Loucy (cell line): ENCODE measurements at regions not wholly inside any gene's neighbourhood (a gene's known extent, or its start where the extent isn't known, plus 50 kb on each side); places are given as distances from the start of the nearest gene placed in this dataset.

Source experiments
- CTCF ChIP-seq: fragments of 200-600 bp; sonication (generic); conservative IDR thresholded peaks from 2 replicates; pipeline ENCODE4 v1.5.1; 2014; ENCODE audit warnings: mild to moderate bottlenecking, antibody characterized with exemption, low read length
- EZH2phosphoT487 ChIP-seq: fragments of 200-600 bp; IDR thresholded peaks from 2 replicates; pipeline ENCODE4 v1.6.1; 2018; ENCODE audit warnings: antibody characterized with exemption, mild to moderate bottlenecking, moderate library complexity, borderline replicate concordance

DNA sequence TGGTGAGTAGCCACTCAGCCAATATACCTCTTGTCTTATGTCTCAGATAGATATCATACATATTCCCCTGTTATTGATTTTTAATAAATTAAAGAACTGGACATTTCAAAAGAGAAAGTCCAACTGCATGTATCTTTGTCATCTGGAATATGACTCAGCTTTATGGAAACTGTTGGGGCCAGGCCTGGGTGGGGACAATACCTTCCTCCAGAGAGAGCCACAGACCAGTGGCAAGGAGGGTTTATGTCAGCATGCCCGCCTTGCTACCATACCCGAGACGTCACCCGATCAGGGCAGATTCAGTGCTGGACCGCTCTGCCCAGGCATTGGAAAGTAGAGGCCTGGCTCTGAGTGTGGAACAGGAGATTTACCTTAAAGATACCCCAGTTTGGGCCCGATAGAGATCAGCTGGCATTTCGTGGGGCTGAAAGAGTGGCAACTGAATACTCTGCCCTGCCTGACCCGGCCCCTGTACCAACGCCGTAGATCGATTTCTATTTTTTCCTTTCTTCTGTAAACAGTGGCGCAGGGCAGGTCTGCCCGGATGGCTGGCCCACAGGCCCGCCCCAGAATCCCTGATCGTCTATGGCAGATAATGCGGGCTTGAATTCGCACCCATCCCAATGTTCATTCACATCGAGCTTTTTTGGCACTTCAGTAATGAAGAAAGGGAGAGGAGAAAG lies 158.6 kb downstream of the SALL1 start:
- TF ChIP-seq CTCF (no peak), EZH2phosphoT487 (no peak)
